ENCODE measurements at regions not wholly inside any gene's neighbourhood (a gene's known extent, or its start where the extent isn't known, plus 50 kb on each side); places are given as distances from the start of the nearest gene placed in this dataset.

- no peak for TF ChIP-seq CTCF (IDR thresholded peaks at IDR 0.05)
- no peak for TF ChIP-seq POLR2A (IDR thresholded peaks at IDR 0.05)
These were observed 67.5 kb upstream of the FUT9 start for GRCh38 chr6:95948324-95948723.

All from adrenal gland (tissue), 5 donors.